GM12872 (cell line): ENCODE measurements at regions not wholly inside any gene's neighbourhood (a gene's known extent, or its start where the extent isn't known, plus 50 kb on each side); places are given as distances from the start of the nearest gene placed in this dataset.

Experiments
- CTCF ChIP-seq: IDR thresholded peaks from 3 replicates; pipeline ENCODE4 v1.5.1; 2011; ENCODE audit warnings: low read depth, mild to moderate bottlenecking, low read length, moderate library complexity; ENCODE audit not compliant: insufficient read depth

DNA sequence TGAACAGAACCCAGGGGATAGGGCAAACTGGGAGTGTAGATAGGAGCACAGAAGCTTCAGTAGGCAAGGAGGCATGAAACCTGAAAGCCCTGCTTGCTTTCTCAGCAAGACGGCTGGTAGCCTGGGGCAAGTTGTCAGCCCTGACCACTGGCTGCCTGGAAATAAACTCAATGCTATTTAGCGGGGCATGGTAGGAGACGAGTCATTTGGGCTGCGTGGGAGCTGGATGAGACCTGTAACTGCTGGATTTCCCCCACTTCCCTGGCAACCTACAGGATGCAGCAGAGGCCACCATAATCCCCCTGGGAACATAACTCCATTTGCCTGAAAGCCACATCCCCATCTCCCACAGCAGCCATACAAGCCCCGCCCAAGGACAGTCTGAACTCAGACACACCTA, 332.6 kb upstream of the TBX18 start:
- no peak for TF ChIP-seq CTCF

DNA sequence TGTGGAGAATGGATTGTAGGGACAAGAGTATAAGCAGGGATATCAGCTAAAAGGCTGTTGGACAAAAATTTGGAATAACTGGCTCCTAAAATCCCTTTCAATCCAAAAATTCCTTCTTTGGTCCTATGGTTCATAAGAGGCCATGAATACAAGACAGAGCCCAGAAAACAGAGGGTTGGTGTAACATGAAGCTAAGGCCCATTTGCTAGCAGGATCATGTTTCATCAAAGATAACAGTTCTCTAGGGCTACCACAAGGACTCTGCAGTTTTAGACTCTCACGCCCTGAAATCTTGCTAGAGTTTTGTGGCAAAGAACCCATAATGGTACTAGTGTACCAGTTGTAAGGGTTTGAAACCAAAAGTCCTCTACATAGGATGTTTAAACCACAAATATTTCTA, 327.8 kb upstream of the TBX18 start:
- TF ChIP-seq CTCF = no peak

DNA sequence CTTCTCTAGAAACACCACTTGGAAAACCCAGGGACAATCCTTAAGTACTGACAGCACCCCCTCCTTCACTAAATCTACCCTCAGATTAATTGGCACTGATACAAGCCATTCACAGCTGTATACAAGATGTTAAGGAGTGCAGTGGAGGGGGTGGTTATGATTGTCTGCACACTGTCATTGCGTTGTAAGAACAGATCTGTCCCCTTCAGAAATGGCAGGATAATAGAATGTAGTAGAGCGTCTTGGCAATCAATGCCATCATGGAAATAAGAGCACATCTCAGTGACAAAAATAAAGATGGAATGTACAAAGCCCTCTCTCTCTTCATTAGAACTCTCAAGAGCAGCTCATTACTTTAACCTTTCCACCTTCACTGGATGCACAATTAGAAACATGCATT, 324.9 kb upstream of the TBX18 start:
- no peak for TF ChIP-seq CTCF

DNA sequence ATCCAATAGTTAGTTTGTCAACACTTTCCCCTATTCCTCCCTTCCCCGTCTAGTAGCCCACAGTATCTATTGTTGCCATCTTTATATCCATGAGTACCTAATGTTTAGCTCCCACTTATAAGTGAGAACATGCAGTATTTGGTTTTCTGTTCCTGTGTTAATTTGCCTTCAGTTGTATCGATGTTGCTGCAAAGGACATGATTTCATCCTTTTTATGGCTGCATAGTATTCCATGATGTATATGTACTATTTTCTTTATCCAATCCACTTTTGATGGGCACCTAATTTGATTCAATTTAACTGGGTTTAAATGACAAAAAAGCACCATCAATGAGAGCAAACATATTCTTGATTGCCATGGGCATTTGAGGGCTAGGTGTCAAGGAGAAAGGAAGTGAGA, 321.5 kb upstream of the TBX18 start:
- TF ChIP-seq CTCF = no peak

DNA sequence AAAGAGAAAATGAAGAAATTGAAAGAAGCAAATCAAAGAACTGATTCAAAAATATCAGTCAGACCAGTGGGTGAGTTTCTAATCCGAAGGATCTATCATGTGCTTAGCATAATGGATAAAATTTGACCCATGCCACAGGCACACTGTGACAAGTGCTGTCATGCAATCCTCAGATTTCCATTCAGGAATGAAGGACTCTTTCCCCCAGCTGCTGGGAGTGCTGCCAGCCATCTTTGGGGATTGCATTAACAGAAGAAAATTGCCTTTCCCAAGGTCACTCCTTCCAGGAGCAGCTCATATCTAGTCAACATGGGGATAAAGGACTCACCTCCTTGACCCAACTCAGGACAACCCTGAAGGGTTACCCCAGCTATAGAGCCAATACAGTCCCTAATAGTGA, 316.7 kb upstream of the TBX18 start:
- TF ChIP-seq CTCF = no peak

DNA sequence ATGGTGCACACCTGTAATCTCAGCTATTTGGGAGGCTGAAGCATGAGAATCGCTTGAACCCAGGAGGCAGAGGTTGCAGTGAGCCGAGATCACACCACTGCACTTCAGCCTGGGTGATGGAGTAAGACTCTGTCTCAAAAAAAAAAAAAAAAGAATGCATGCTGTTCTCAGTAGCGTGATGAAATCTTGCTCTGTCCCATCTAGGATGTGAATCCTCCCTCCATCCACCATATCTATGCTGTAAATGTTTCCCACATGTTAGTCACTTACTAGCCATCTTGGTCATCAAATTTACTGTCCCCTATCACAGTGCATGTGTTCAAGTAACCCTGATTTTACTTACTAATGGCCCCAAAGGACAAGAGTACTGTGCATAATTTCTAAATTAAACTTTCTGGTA, 315.4 kb upstream of the TBX18 start:
- TF ChIP-seq CTCF = no peak

DNA sequence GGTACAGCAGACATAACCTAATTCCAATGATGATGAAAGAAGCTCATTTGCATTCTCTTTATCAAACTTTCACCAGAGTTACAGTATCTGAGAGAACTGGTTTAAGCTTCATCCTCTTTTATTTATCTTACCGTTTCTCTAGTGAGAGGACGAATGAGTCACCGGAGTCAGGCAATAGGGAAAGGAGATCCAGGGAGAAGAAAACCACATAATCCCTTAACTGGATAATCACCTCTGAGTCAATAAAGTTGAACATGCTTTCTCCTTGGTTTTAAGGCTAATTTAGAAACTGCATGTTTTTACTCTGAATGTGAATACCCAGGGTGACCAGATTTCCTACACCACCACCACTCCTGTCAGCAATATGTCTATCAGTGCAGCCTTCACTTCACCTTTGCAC, 313.7 kb upstream of the TBX18 start:
- TF ChIP-seq CTCF = no peak

DNA sequence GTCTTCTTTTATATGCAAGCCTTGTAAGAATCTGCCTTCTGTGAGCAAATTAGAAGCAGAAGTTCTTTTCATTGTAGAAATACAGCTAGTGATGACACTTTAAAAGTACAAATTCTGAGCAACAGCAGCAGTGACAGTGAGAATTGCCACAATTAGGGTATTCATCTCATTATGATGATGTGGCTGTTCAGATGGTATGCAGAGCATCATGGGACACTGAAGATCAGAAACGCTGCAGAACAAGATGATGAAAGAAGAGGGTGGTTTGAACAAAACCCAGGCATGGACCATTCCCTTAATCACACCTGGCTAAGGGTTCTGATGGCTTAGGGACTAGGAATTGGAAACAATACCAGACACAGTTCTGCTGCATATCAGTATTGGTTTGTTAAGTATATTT, 312.7 kb upstream of the TBX18 start:
- TF ChIP-seq CTCF = no peak
